ENCODE measurements at regions not wholly inside any gene's neighbourhood (a gene's known extent, or its start where the extent isn't known, plus 50 kb on each side); places are given as distances from the start of the nearest gene placed in this dataset.
"Not testable (repeated sequence)": the region's sequence is repeated elsewhere in the genome, so short reads cannot be mapped to it uniquely, and the experiment has no call there.

DNA sequence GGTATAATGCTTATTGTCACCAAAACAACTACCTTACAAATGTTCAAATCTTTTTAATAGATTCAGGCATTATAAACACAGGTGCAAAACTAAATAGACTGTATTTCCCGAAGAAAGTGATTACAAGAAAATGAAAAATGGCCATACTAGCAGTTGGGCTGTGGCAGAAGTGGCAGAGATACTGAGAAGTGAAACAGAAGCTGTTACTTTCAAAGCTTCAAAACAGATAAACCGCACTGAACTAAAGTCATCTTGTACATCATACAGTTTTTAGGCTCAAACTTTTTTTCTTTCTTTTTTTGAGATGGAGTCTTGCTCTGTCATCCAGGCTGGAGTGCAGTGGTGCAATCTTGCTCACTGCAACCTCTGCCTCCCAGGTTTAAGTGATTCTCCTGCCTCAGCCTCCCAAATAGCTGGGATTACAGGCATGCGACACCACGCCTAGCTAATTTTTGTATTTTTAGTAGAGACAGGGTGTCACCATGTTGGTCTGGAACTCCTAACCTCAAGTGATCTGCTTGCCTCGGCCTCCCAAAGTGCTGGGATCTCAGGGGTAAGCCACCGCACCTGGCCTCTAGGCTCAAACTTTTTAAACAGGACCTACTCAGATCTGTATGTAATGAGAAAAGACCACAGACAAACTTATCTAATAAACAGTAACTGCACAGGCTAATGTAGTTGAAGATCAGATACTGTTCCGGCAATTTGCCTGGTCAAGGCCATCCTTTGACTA lies 77.9 kb upstream of the SATB2 start:
- Histone ChIP-seq H3K36me3 (ENCODE audit: control insufficient read depth, insufficient read depth, low read length) (no peaks in the 10 kb centered on the region), H3K27me3 (ENCODE audit: control insufficient read depth, insufficient read depth, low read length) (no peaks in the 10 kb centered on the region), H3K4me3 (ENCODE audit: low read depth, low read length) (no peak overlapping the region)
- DNase-seq (ENCODE audit: low read depth): no peak
- TF ChIP-seq CTCF (IDR thresholded peaks at IDR 0.05; ENCODE audit: insufficient read depth, low read length, poor library complexity, severe bottlenecking): no peak

DNA sequence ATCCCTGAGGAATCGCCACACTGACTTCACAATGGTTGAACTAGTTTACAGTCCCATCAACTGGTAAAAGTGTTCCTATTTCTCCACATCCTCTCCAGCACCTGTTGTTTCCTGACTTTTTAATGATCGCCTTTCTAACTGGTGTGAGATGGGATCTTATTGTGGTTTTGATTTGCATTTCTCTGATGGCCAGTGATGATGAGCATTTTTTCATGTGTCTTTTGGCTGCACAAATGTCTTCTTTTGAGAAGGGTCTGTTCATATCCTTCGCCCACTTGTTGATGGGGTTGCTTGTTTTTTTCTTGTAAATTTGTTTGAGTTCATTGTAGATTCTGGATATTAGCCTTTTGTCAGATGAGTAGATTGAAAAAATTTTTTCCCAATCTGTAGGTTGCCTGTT lies 76.1 kb upstream of the SATB2 start:
- not testable (repeated sequence) for H3K27me3 ChIP-seq (ENCODE audit: control insufficient read depth, insufficient read depth, low read length); DNase-seq (ENCODE audit: low read depth); H3K4me3 ChIP-seq (ENCODE audit: low read depth, low read length); H3K36me3 ChIP-seq (ENCODE audit: control insufficient read depth, insufficient read depth, low read length)

DNA sequence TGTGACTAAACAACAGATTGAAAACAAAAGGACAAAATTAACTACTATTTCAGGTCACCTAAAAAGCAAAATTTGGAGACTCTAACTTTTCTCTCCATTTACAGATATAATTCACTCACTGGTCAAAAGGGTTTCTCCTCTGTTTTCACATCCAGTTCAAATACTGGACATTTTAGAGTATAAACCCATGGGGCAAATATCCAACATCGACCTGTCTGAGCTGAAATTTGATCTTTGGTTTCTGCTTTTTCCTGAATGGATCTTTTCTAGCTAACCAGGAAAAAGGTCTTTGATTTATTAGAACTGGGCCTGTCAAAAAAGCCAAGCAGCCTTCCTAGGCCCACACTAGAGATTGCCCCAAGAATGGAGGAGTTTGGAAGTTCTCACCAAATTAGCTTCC lies 69.3 kb upstream of the SATB2 start:
- no peak for TF ChIP-seq CTCF (IDR thresholded peaks at IDR 0.05; ENCODE audit: insufficient read depth, low read length, poor library complexity, severe bottlenecking)
- Histone ChIP-seq H3K27me3 (ENCODE audit: control insufficient read depth, insufficient read depth, low read length) (no peaks in the 10 kb centered on the region), H3K4me3 (ENCODE audit: low read depth, low read length) (no peak overlapping the region), H3K36me3 (ENCODE audit: control insufficient read depth, insufficient read depth, low read length) (no peaks in the 10 kb centered on the region)
- no peak for DNase-seq (ENCODE audit: low read depth)

DNA sequence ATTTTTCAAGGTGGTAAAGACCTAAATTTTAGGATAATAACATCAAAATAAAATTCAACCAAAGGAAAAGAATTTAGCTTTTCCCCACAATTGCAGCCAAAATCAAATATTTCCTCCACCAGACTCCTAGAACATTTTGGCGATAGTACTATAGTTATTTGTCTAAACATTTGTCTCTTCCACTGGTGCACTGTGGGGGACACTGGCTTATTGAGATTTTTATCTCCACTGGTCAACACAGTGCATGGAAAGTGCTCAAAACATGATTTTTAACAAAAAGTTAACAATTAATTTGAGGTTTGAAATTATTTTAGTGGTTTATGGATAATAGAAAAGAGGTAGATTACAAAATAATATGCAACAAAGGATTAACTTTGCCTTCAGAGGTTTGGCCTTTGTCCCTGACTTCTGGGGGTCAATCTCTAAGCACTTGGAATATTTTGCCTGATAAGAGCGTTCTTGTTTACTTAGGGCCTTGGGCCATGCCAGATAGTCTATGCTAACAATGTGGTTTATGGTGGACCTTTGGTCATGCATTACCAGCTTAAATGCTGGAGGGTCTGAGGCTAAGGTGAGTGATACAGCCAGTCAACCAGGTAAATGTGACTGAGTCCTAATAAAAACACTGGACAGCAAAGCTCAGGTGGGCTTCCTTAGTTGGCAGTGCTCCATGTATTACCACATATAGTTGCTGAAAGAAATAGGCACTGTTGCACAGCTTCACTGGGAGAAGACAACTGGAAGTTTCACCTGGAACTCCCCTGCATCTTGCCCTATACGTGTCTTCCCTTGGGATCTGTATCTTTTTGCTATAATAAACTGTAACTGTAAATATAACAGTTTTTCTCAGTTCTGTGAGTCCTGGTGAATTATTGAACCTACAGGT lies 67.2 kb upstream of the SATB2 start:
- no peak overlapping the region for H3K4me3 ChIP-seq (ENCODE audit: low read depth, low read length)
- TF ChIP-seq CTCF (IDR thresholded peaks at IDR 0.05; ENCODE audit: insufficient read depth, low read length, poor library complexity, severe bottlenecking): no peak
- no peaks in the 10 kb centered on the region for H3K36me3 ChIP-seq (ENCODE audit: control insufficient read depth, insufficient read depth, low read length)

DNA sequence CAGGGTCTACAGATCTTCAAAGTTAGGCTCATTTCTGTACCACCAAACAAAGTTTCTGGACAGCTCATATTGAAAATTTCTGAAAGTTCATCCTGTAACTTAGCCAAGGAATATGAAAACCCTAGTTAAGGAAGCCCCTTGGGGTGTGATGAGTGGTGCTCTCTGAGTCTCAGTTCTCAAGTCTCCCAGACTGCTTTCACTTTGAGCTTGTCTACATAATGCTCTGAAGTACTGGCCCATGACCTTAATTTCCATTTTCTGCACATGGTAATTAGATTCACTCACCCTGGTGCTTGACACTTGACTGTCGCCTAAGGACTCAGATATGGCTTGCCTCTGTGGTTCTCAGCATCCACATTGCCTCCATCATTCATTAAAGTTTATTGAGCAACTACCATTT lies 51.7 kb upstream of the SATB2 start:
- Histone ChIP-seq H3K36me3 (ENCODE audit: control insufficient read depth, insufficient read depth, low read length) (no peaks in the 10 kb centered on the region), H3K27me3 (ENCODE audit: control insufficient read depth, insufficient read depth, low read length) (no peaks in the 10 kb centered on the region), H3K4me3 (ENCODE audit: low read depth, low read length) (no peak overlapping the region)
- no peak for DNase-seq (ENCODE audit: low read depth)
- TF ChIP-seq CTCF (IDR thresholded peaks at IDR 0.05; ENCODE audit: insufficient read depth, low read length, poor library complexity, severe bottlenecking): no peak

More for the DNA sequence above, 67.2 kb upstream of the SATB2 start:
- H3K27me3 ChIP-seq (ENCODE audit: control insufficient read depth, insufficient read depth, low read length): no peaks in the 10 kb centered on the region
- DNase-seq (ENCODE audit: low read depth): no peak

Measured in kidney epithelial cell (primary cell).